PC-3 (cell line): ENCODE measurements at regions not wholly inside any gene's neighbourhood (a gene's known extent, or its start where the extent isn't known, plus 50 kb on each side); places are given as distances from the start of the nearest gene placed in this dataset.

Experiments used
- EZH2 ChIP-seq: fragments of 300-600 bp; sonication (generic); IDR thresholded peaks from one replicate; pipeline ENCODE4 v1.6.1; 2017; ENCODE audit warnings: antibody characterized with exemption, mild to moderate bottlenecking, low read length; ENCODE audit not compliant: unreplicated experiment
- EZH2phosphoT487 ChIP-seq: fragments of 300-600 bp; sonication (generic); IDR thresholded peaks from 2 replicates; pipeline ENCODE4 v1.6.1; 2018; ENCODE audit warnings: mild to moderate bottlenecking, antibody characterized with exemption, low read length, borderline replicate concordance
- TF ChIP-seq, protein P1 (sequence below): fragments of 300-600 bp; sonication (generic); conservative IDR thresholded peaks from 2 replicates; pipeline ENCODE4 v1.5.1; 2017; ENCODE audit warnings: antibody characterized with exemption, low read depth, mild to moderate bottlenecking, low read length

DNA sequence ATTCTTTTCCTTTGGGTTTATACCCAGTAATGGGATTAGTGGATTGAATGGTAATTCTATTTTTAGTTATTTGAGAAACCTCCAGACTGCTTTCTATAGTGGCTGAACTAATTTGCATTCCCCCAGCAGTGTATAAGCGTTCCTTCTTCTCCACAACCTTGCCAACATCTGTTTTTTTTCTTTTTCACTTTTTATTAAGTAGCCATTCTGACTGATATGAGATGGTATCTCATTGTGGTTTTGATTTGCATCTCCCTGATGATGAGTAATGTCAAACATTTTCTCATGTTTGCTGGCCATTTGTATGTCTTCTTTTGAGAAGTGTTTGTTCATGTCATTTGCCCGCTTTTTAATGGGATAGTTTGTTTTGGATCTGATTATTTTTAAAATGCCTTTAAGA is 64.1 kb upstream of the MEIS1 start:
- TF ChIP-seq, protein P1, sequence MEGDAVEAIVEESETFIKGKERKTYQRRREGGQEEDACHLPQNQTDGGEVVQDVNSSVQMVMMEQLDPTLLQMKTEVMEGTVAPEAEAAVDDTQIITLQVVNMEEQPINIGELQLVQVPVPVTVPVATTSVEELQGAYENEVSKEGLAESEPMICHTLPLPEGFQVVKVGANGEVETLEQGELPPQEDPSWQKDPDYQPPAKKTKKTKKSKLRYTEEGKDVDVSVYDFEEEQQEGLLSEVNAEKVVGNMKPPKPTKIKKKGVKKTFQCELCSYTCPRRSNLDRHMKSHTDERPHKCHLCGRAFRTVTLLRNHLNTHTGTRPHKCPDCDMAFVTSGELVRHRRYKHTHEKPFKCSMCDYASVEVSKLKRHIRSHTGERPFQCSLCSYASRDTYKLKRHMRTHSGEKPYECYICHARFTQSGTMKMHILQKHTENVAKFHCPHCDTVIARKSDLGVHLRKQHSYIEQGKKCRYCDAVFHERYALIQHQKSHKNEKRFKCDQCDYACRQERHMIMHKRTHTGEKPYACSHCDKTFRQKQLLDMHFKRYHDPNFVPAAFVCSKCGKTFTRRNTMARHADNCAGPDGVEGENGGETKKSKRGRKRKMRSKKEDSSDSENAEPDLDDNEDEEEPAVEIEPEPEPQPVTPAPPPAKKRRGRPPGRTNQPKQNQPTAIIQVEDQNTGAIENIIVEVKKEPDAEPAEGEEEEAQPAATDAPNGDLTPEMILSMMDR: no peak
- no peak for TF ChIP-seq EZH2phosphoT487
- TF ChIP-seq EZH2: no peak
